ENCODE measurements at regions not wholly inside any gene's neighbourhood (a gene's known extent, or its start where the extent isn't known, plus 50 kb on each side); places are given as distances from the start of the nearest gene placed in this dataset.

- TF ChIP-seq, protein P1, sequence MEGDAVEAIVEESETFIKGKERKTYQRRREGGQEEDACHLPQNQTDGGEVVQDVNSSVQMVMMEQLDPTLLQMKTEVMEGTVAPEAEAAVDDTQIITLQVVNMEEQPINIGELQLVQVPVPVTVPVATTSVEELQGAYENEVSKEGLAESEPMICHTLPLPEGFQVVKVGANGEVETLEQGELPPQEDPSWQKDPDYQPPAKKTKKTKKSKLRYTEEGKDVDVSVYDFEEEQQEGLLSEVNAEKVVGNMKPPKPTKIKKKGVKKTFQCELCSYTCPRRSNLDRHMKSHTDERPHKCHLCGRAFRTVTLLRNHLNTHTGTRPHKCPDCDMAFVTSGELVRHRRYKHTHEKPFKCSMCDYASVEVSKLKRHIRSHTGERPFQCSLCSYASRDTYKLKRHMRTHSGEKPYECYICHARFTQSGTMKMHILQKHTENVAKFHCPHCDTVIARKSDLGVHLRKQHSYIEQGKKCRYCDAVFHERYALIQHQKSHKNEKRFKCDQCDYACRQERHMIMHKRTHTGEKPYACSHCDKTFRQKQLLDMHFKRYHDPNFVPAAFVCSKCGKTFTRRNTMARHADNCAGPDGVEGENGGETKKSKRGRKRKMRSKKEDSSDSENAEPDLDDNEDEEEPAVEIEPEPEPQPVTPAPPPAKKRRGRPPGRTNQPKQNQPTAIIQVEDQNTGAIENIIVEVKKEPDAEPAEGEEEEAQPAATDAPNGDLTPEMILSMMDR (IDR thresholded peaks at IDR 0.05; ENCODE audit: low read depth, low read length, missing control alignments), result no peak
- DNase-seq (ENCODE audit: low read depth), result no peak
- H3K4me3 ChIP-seq (ENCODE audit: low read depth, low read length), result no peak overlapping the region
Measured at GRCh38 chr2:105569606-105570005, 170.8 kb upstream of the FHL2 start.

GRCh38 chr2:105567996-105568494 is 169.2 kb upstream of the FHL2 start:
- no peak for DNase-seq (ENCODE audit: low read depth)
- TF ChIP-seq, protein P1 (IDR thresholded peaks at IDR 0.05; ENCODE audit: low read depth, low read length, missing control alignments), result no peak
- no peak overlapping the region for H3K4me3 ChIP-seq (ENCODE audit: low read depth, low read length)

DNA sequence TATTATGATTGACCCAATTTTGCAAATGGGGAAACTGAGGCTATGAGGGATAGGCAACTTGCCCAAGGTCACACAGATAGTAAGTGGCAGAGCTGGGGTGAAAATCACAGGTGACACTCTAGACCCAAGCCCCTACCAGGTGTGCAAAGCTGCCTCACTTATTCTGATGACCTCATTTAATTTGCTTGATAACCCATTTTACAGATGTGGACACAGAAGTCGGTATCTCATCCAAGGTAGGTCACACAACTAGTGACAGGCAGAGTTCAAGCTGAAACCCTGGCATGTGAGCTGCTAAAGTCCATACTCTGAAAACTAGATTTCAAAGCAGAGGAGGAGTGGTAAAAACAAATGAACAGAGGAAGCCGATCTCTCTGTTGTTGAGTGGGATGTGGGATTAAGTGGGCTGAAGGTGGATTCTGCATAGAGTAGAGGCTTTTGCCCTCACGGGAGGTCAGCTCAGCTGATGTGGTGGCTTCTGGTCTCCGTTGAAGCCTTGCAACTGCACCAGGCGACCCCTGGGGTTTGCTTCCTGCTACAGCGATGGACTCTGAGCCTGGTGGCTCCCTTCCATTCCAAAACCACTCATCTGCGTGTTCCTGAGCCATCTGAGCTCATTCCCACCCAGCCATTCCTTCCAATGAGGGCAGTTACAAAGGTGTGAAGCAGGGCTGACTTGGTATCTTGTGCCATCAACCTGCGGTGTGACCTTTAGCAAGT is 164.3 kb upstream of the FHL2 start:
- no peak overlapping the region for H3K4me3 ChIP-seq (ENCODE audit: low read depth, low read length)
- TF ChIP-seq, protein P1 (IDR thresholded peaks at IDR 0.05; ENCODE audit: low read depth, low read length, missing control alignments), result no peak
- no peak for DNase-seq (ENCODE audit: low read depth)

DNA sequence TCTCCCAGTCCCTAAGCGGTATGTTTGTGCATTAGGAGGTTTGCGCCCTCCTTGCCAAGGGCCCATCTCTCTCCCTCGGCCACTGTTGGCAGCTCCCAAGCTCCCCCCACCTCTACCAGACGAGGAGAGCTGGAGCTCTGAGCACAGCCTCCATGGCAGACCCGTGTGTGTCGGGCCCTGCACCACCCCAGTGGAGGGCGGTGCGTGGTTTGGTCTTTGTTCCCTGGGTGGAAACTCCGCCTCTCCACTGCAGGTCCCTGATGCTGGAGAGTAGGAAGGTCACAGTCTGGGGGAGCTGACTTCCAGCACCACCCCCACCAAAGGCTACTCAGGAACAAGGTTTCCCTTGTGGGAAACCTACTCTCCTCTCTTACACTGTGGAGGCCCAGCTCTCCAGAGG is 162.6 kb upstream of the FHL2 start:
- no peak for DNase-seq (ENCODE audit: low read depth)
- H3K4me3 ChIP-seq (ENCODE audit: low read depth, low read length), result no peak overlapping the region
- TF ChIP-seq, protein P1 (IDR thresholded peaks at IDR 0.05; ENCODE audit: low read depth, low read length, missing control alignments), result no peak

GRCh38 chr2:105560157-105560556 is 161.3 kb upstream of the FHL2 start:
- TF ChIP-seq, protein P1 (IDR thresholded peaks at IDR 0.05; ENCODE audit: low read depth, low read length, missing control alignments), result no peak
- H3K4me3 ChIP-seq (ENCODE audit: low read depth, low read length), result no peak overlapping the region
- no peak for DNase-seq (ENCODE audit: low read depth)

GRCh38 chr2:105557021-105557920 is 158.4 kb upstream of the FHL2 start:
- no peak for DNase-seq (ENCODE audit: low read depth)
- no peak overlapping the region for H3K4me3 ChIP-seq (ENCODE audit: low read depth, low read length)
- TF ChIP-seq, protein P1 (IDR thresholded peaks at IDR 0.05; ENCODE audit: low read depth, low read length, missing control alignments), result no peak
